OCI-LY3 (cell line): ENCODE measurements at regions not wholly inside any gene's neighbourhood (a gene's known extent, or its start where the extent isn't known, plus 50 kb on each side); places are given as distances from the start of the nearest gene placed in this dataset.

ENCODE experiments used
- H2AFZ ChIP-seq: fragments of 200-600, 300-600 bp; shearing (Covaris generic); 2 replicates; pipeline ENCODE4 v1.6.0; 2014; ENCODE audit warnings: antibody characterized with exemption, low read depth, low read length
- H3K27ac ChIP-seq: fragments of 200-600, 300-600 bp; sonication (generic); 2 replicates; pipeline ENCODE4 v1.5.1; 2014; ENCODE audit warnings: mild to moderate bottlenecking, low read length, moderate library complexity, mixed read lengths
- H3K27me3 ChIP-seq: fragments of 200-600, 300-600 bp; sonication (generic); 2 replicates; pipeline ENCODE4 v1.6.1; 2014; ENCODE audit warnings: low read depth, low read length, mixed read lengths
- H3K36me3 ChIP-seq: fragments of 200-600, 300-600 bp; sonication (generic); replicated peaks from 2 replicates; pipeline ENCODE3; 2014; ENCODE audit warnings: low read depth, low read length, mixed read lengths
- H3K4me1 ChIP-seq: fragments of 300-600, 200-600 bp; sonication (generic); 2 replicates; pipeline ENCODE4 v1.6.1; 2014; ENCODE audit warnings: low read length, mixed read lengths
- H3K4me2 ChIP-seq: fragments of 200-600, 300-600 bp; sonication (generic); 2 replicates; pipeline ENCODE4 v1.6.1; 2014; ENCODE audit warnings: low read length, mixed read lengths
- H3K4me3 ChIP-seq: fragments of 300-600, 200-600 bp; sonication (generic); 2 replicates; pipeline ENCODE4 v1.5.1; 2014; ENCODE audit warnings: antibody characterized with exemption, mild to moderate bottlenecking, low read length, moderate library complexity
- H3K79me2 ChIP-seq: fragments of 300-600, 200-600 bp; shearing (Covaris generic); 2 replicates; pipeline ENCODE4 v1.6.1; 2014; ENCODE audit warnings: mild to moderate bottlenecking, low read length, mixed read lengths
- H3K9ac ChIP-seq: fragments of 300-600, 200-600 bp; shearing (Covaris generic); 2 replicates; pipeline ENCODE4 v1.6.0; 2014; ENCODE audit warnings: mild to moderate bottlenecking, low read length, moderate library complexity
- H3K9me3 ChIP-seq: fragments of 200-600, 300-600 bp; shearing (Covaris generic); 2 replicates; pipeline ENCODE4 v1.6.1; 2014; ENCODE audit warnings: low read length, mixed read lengths; ENCODE audit not compliant: insufficient read depth
- H4K20me1 ChIP-seq: fragments of 200-600, 300-600 bp; sonication (generic); 2 replicates; pipeline ENCODE4 v1.6.1; 2016; ENCODE audit warnings: low read length, mixed read lengths; ENCODE audit not compliant: insufficient read depth
- CTCF ChIP-seq: fragments of 200-600, 300-600 bp; sonication (generic); IDR thresholded peaks from 2 replicates; pipeline ENCODE4 v1.5.1; 2014; ENCODE audit warnings: antibody characterized with exemption, low read length, low read depth
- EZH2phosphoT487 ChIP-seq: fragments of 200-600 bp; shearing (Covaris generic); IDR thresholded peaks from 2 replicates; pipeline ENCODE4 v1.6.1; 2018; ENCODE audit warnings: antibody characterized with exemption, mixed run types, low read depth

- Histone ChIP-seq H2AFZ (no peak overlapping the region), H3K9ac (no peak overlapping the region), H3K36me3 (no peaks in the 10 kb centered on the region), H3K4me3 (no peak overlapping the region), H3K9me3 (no peaks in the 10 kb centered on the region), H3K4me1 (peaks cover 7% of the 10 kb centered on the region), H3K4me2 (no peak overlapping the region), H3K79me2 (no peaks in the 10 kb centered on the region), H3K27ac (no peak overlapping the region), H3K27me3 (peaks cover 9% of the 10 kb centered on the region), H4K20me1 (no peaks in the 10 kb centered on the region)
- TF ChIP-seq EZH2phosphoT487: no peak
- TF ChIP-seq CTCF: no peak
Observed at GRCh38 chr2:47234456-47234855, 58.1 kb upstream of the CALM2 start.

GRCh38 chr2:47232738-47233415 is 56.6 kb upstream of the CALM2 start:
- H3K9me3 ChIP-seq: no peaks in the 10 kb centered on the region
- H3K9ac ChIP-seq: no peak overlapping the region
- H3K4me2 ChIP-seq: no peak overlapping the region
- peaks cover 7% of the 10 kb centered on the region for H3K4me1 ChIP-seq
- TF ChIP-seq CTCF: no peak
- no peak for TF ChIP-seq EZH2phosphoT487
- H3K4me3 ChIP-seq: no peak overlapping the region
- no peaks in the 10 kb centered on the region for H4K20me1 ChIP-seq
- H3K36me3 ChIP-seq: no peaks in the 10 kb centered on the region
- no peaks in the 10 kb centered on the region for H3K27me3 ChIP-seq
- no peaks in the 10 kb centered on the region for H3K79me2 ChIP-seq
- H2AFZ ChIP-seq: no peak overlapping the region
- H3K27ac ChIP-seq: no peak overlapping the region

- Histone ChIP-seq H2AFZ (no peak overlapping the region), H3K36me3 (no peaks in the 10 kb centered on the region), H3K27ac (no peak overlapping the region), H4K20me1 (no peaks in the 10 kb centered on the region), H3K4me3 (no peak overlapping the region), H3K9ac (no peak overlapping the region), H3K79me2 (no peaks in the 10 kb centered on the region), H3K9me3 (no peaks in the 10 kb centered on the region), H3K4me1 (peaks cover 16% of the 10 kb centered on the region), H3K27me3 (0 out of 2 replicates have a peak, but pooled peaks cover 3% of the 10 kb centered on the region), H3K4me2 (no peak overlapping the region)
- no peak for TF ChIP-seq EZH2phosphoT487
- TF ChIP-seq CTCF: no peak
Observed at GRCh38 chr2:47230418-47230817, 54.1 kb upstream of the CALM2 start.

GRCh38 chr2:47227532-47228279 is 51.4 kb upstream of the CALM2 start:
- H3K9me3 ChIP-seq: no peaks in the 10 kb centered on the region
- H3K9ac ChIP-seq: no peak overlapping the region
- no peak overlapping the region for H3K27ac ChIP-seq
- no peak overlapping the region for H3K4me3 ChIP-seq
- no peaks in the 10 kb centered on the region for H3K36me3 ChIP-seq
- H3K27me3 ChIP-seq: 0 out of 2 replicates have a peak, but pooled peaks cover 3% of the 10 kb centered on the region
- peaks cover 9% of the 10 kb centered on the region for H3K4me1 ChIP-seq
- no peaks in the 10 kb centered on the region for H4K20me1 ChIP-seq
- no peak overlapping the region for H2AFZ ChIP-seq
- no peaks in the 10 kb centered on the region for H3K79me2 ChIP-seq
- H3K4me2 ChIP-seq: no peak overlapping the region
- TF ChIP-seq EZH2phosphoT487 (no peak), CTCF (no peak)
